Coronary artery (tissue), 2 donors: ENCODE measurements at regions not wholly inside any gene's neighbourhood (a gene's known extent, or its start where the extent isn't known, plus 50 kb on each side); places are given as distances from the start of the nearest gene placed in this dataset.
"Not testable (repeated sequence)": the region's sequence is repeated elsewhere in the genome, so short reads cannot be mapped to it uniquely, and the experiment has no call there.

Experiments used
- DNase-seq: peaks from one replicate; pipeline ENCODE4 v3.0.0-alpha.2; 2017; ENCODE audit warnings: low spot score
- H3K27ac ChIP-seq, 2 donors: fragments of 200-600 bp; sonication (generic); one replicate each; pipeline ENCODE4 v1.5.1; 2016 to 2019
- H3K4me3 ChIP-seq: fragments of 200-600 bp; sonication (generic); 2 replicates; pipeline ENCODE4 v1.5.1; 2016; ENCODE audit warnings: mild to moderate bottlenecking, moderate library complexity
- CTCF ChIP-seq: fragments of 200-600 bp; sonication (generic); IDR thresholded peaks from one replicate; pipeline ENCODE4 v1.5.1; 2019; ENCODE audit warnings: antibody characterized with exemption

- H3K27ac ChIP-seq, result no peak overlapping the region
- H3K4me3 ChIP-seq, result no peak overlapping the region
- DNase-seq, result no peak
- no peak for TF ChIP-seq CTCF
Observed at GRCh38 chr5:27129926-27130325, 91.5 kb upstream of the CDH9 start.

- H3K4me3 ChIP-seq, result no peak overlapping the region
- no peak overlapping the region for H3K27ac ChIP-seq
- TF ChIP-seq CTCF, result no peak
- no peak for DNase-seq
Observed at GRCh38 chr5:27125856-27126255, 87.5 kb upstream of the CDH9 start.

GRCh38 chr5:27124590-27124989, 86.2 kb upstream of the CDH9 start:
- no peak overlapping the region for H3K27ac ChIP-seq
- no peak for TF ChIP-seq CTCF
- no peak for DNase-seq

GRCh38 chr5:27119736-27120321, 81.4 kb upstream of the CDH9 start:
- not testable (repeated sequence) for H3K27ac ChIP-seq, H3K4me3 ChIP-seq, DNase-seq

More at GRCh38 chr5:27124590-27124989, 86.2 kb upstream of the CDH9 start:
- no peak overlapping the region for H3K4me3 ChIP-seq

- H3K4me3 ChIP-seq, result no peak overlapping the region
- H3K27ac ChIP-seq, result no peak overlapping the region
- TF ChIP-seq CTCF, result no peak
- no peak for DNase-seq
Observed at GRCh38 chr5:27103486-27103885, 65.1 kb upstream of the CDH9 start.

- not testable (repeated sequence) for H3K27ac ChIP-seq, DNase-seq, H3K4me3 ChIP-seq
Observed at GRCh38 chr5:27095761-27096160, 57.4 kb upstream of the CDH9 start.

GRCh38 chr5:27093279-27093678, 54.9 kb upstream of the CDH9 start:
- TF ChIP-seq CTCF, result no peak
- Histone ChIP-seq H3K4me3 (no peak overlapping the region), H3K27ac (no peak overlapping the region)
- DNase-seq, result no peak

GRCh38 chr5:27091858-27092257, 53.5 kb upstream of the CDH9 start:
- Histone ChIP-seq H3K4me3 (no peak overlapping the region), H3K27ac (no peak overlapping the region)
- TF ChIP-seq CTCF, result no peak
- no peak for DNase-seq

- not testable (repeated sequence) for H3K4me3 ChIP-seq, DNase-seq, H3K27ac ChIP-seq
Observed at GRCh38 chr5:27088822-27089221, 50.4 kb upstream of the CDH9 start.
